ENCODE measurements at regions not wholly inside any gene's neighbourhood (a gene's known extent, or its start where the extent isn't known, plus 50 kb on each side); places are given as distances from the start of the nearest gene placed in this dataset.

- H3K79me2 ChIP-seq (ENCODE audit: low read depth), result no peaks in the 10 kb centered on the region
- H4K20me1 ChIP-seq (ENCODE audit: low read depth), result no peaks in the 10 kb centered on the region
- Mint-ChIP-seq H3K9me3 (no peaks in the 10 kb centered on the region), H3K36me3 (no peaks in the 10 kb centered on the region), H3K27ac (no peak overlapping the region), H3K4me1 (peaks cover 13% of the 10 kb centered on the region), H3K27me3 (ENCODE audit: insufficient read depth, low read depth) (no peaks in the 10 kb centered on the region), H3K4me3 (no peak overlapping the region)
- H3K27me3 ChIP-seq, result no peaks in the 10 kb centered on the region
- H3K9ac ChIP-seq, result no peak overlapping the region
- no peaks in the 10 kb centered on the region for H3K36me3 ChIP-seq
- H3K4me3 ChIP-seq, result no peak overlapping the region
- no peak overlapping the region for H3K27ac ChIP-seq
- DNase-seq (ENCODE audit: low spot score), result no peak
- H3K9me3 ChIP-seq (ENCODE audit: low read depth), result no peaks in the 10 kb centered on the region
- peaks cover 6% of the 10 kb centered on the region for H3K4me1 ChIP-seq
- H3F3A ChIP-seq (ENCODE audit: low read depth), result no peaks in the 10 kb centered on the region
- H3K4me2 ChIP-seq, result no peak overlapping the region
- H2AFZ ChIP-seq (replicated peaks), result no peak overlapping the region
- TF ChIP-seq EZH2 (IDR thresholded peaks at IDR 0.05) (no peak), EZH2phosphoT487 (IDR thresholded peaks at IDR 0.05) (no peak), CTCF (IDR thresholded peaks at IDR 0.05) (no peak)
Observed at GRCh38 chr7:84512055-84512454, 317.5 kb upstream of the SEMA3A start.

- no peaks in the 10 kb centered on the region for H3K36me3 ChIP-seq
- H3F3A ChIP-seq (ENCODE audit: low read depth), result no peaks in the 10 kb centered on the region
- Mint-ChIP-seq H3K9me3 (no peaks in the 10 kb centered on the region), H3K4me1 (peaks cover 13% of the 10 kb centered on the region), H3K4me3 (no peak overlapping the region), H3K27me3 (ENCODE audit: insufficient read depth, low read depth) (no peaks in the 10 kb centered on the region), H3K27ac (no peak overlapping the region), H3K36me3 (no peaks in the 10 kb centered on the region)
- H3K4me2 ChIP-seq, result no peak overlapping the region
- peaks cover 6% of the 10 kb centered on the region for H3K4me1 ChIP-seq
- H2AFZ ChIP-seq (replicated peaks), result peak overlapping the region; percentile 12
- no peaks in the 10 kb centered on the region for H3K79me2 ChIP-seq (ENCODE audit: low read depth)
- no peaks in the 10 kb centered on the region for H3K9me3 ChIP-seq (ENCODE audit: low read depth)
- no peak overlapping the region for H3K27ac ChIP-seq
- H3K4me3 ChIP-seq, result no peak overlapping the region
- DNase-seq (ENCODE audit: low spot score), result no peak
- no peaks in the 10 kb centered on the region for H4K20me1 ChIP-seq (ENCODE audit: low read depth)
- H3K27me3 ChIP-seq, result no peaks in the 10 kb centered on the region
- no peak overlapping the region for H3K9ac ChIP-seq
- TF ChIP-seq EZH2 (IDR thresholded peaks at IDR 0.05) (no peak), EZH2phosphoT487 (IDR thresholded peaks at IDR 0.05) (no peak), CTCF (IDR thresholded peaks at IDR 0.05) (no peak)
Observed at GRCh38 chr7:84510505-84510904, 315.9 kb upstream of the SEMA3A start.

GRCh38 chr7:84509522-84509921 lies 314.9 kb upstream of the SEMA3A start:
- Histone ChIP-seq H3K4me3 (no peak overlapping the region), H3K9me3 (ENCODE audit: low read depth) (no peaks in the 10 kb centered on the region), H3K27me3 (no peaks in the 10 kb centered on the region), H3K4me1 (peaks cover 6% of the 10 kb centered on the region), H3K9ac (no peak overlapping the region), H2AFZ (replicated peaks) (no peak overlapping the region), H4K20me1 (ENCODE audit: low read depth) (no peaks in the 10 kb centered on the region), H3K4me2 (no peak overlapping the region), H3K27ac (no peak overlapping the region), H3K36me3 (no peaks in the 10 kb centered on the region), H3F3A (ENCODE audit: low read depth) (no peaks in the 10 kb centered on the region), H3K79me2 (ENCODE audit: low read depth) (no peaks in the 10 kb centered on the region)
- no peak overlapping the region for H3K27ac Mint-ChIP-seq
- H3K4me3 Mint-ChIP-seq, result no peak overlapping the region
- peaks cover 13% of the 10 kb centered on the region for H3K4me1 Mint-ChIP-seq
- TF ChIP-seq EZH2 (IDR thresholded peaks at IDR 0.05) (no peak), EZH2phosphoT487 (IDR thresholded peaks at IDR 0.05) (no peak), CTCF (IDR thresholded peaks at IDR 0.05) (no peak)
- H3K9me3 Mint-ChIP-seq, result no peaks in the 10 kb centered on the region
- no peaks in the 10 kb centered on the region for H3K27me3 Mint-ChIP-seq (ENCODE audit: insufficient read depth, low read depth)
- H3K36me3 Mint-ChIP-seq, result no peaks in the 10 kb centered on the region
- no peak for DNase-seq (ENCODE audit: low spot score)

Measured in neural progenitor cell (in vitro differentiated cells).